T-cell (primary cell): ENCODE measurements at regions not wholly inside any gene's neighbourhood (a gene's known extent, or its start where the extent isn't known, plus 50 kb on each side); places are given as distances from the start of the nearest gene placed in this dataset.

ENCODE experiments used
- ATAC-seq, 4 experiments: fragments of 200-7000 bp in 3 of 4; fragments of 150-1000 bp in 1 of 4; cut with Tn5 transposase; replicated peaks in 1 of 4; 1 replicate in 3 of 4; 2 replicates in 1 of 4; pipeline ENCODE4 v1.10.0; 2021; ENCODE audit warnings: moderate library complexity in 3 of 4, mild to moderate bottlenecking in 2 of 4, moderate number of reproducible peaks in 1 of 4
- CTCF ChIA-PET, 2 donors: fragments of 300-600 bp; sonication (Branson Sonifier 250); formaldehyde crosslinking; loops; one replicate each; lab custom pipeline; 2022; ENCODE audit warnings: antibody characterized with exemption in 2 of 2; lab: Charles Lee
- POLR2A ChIA-PET, 2 donors: fragments of 300-600 bp; sonication (Branson Sonifier 250); formaldehyde crosslinking; loops; one replicate each; lab custom pipeline; 2022; ENCODE audit warnings: antibody characterized with exemption in 2 of 2; lab: Charles Lee
- DNase-seq, 35 experiments: peaks; one replicate each; pipeline versions ENCODE4 v3.0.0 to v3.0.0-alpha.2; 2013 to 2023
- H3K27ac ChIP-seq: one replicate; pipeline ENCODE4 v1.5.1; 2013; ENCODE audit warnings: low read length
- H3K27me3 ChIP-seq, 2 experiments: replicated peaks in 1 of 2; 1 replicate in 1 of 2; 2 replicates in 1 of 2; pipeline versions ENCODE4 v1.6.1 to v1.7.0; 2013; ENCODE audit warnings: low read length in 1 of 2, mixed read lengths in 1 of 2; ENCODE audit not compliant: control insufficient read depth in 2 of 2, insufficient read depth in 2 of 2; ENCODE audit errors: extremely low read depth in 1 of 2
- H3K36me3 ChIP-seq, 2 donors: 1 replicate in 1 of 2; 2 replicates in 1 of 2; pipeline versions ENCODE4 v1.6.1 to v1.7.0; 2013; ENCODE audit warnings: low read length in 1 of 2; ENCODE audit not compliant: control insufficient read depth in 2 of 2, insufficient read depth in 1 of 2; ENCODE audit errors: extremely low read depth in 1 of 2
- H3K4me1 ChIP-seq, 2 experiments: 1 replicate in 1 of 2; 2 replicates in 1 of 2; pipeline versions ENCODE4 v1.6.1 to v1.7.0; 2013; ENCODE audit warnings: low read length in 2 of 2, mixed read lengths in 1 of 2; ENCODE audit not compliant: insufficient read depth in 2 of 2, control insufficient read depth in 1 of 2; ENCODE audit errors: extremely low read depth in 1 of 2
- H3K4me3 ChIP-seq, 2 donors: 1 replicate in 1 of 2; 2 replicates in 1 of 2; pipeline versions ENCODE4 v1.5.1 to v1.7.0; 2013; ENCODE audit warnings: mild to moderate bottlenecking in 2 of 2, low read length in 1 of 2, moderate library complexity in 1 of 2; ENCODE audit not compliant: control insufficient read depth in 1 of 2; ENCODE audit errors: extremely low read depth in 1 of 2
- H3K9me3 ChIP-seq: 2 replicates; pipeline ENCODE4 v1.7.0; 2013
- H3K27ac Mint-ChIP-seq, 2 donors: one replicate each; pipeline ENCODE4 v1.8.0; 2020 to 2021; ENCODE audit warnings: mild to moderate bottlenecking in 2 of 2, mixed read lengths in 2 of 2
- H3K27me3 Mint-ChIP-seq, 2 donors: one replicate each; pipeline ENCODE4 v1.8.0; 2021 to 2022; ENCODE audit warnings: mixed read lengths in 2 of 2
- H3K36me3 Mint-ChIP-seq: one replicate; pipeline ENCODE4 v1.8.0; 2021; ENCODE audit warnings: mixed read lengths
- H3K4me1 Mint-ChIP-seq, 3 donors: one replicate each; pipeline ENCODE4 v1.8.0; 2020 to 2022; ENCODE audit warnings: mixed read lengths in 3 of 3, mild to moderate bottlenecking in 1 of 3
- H3K4me3 Mint-ChIP-seq, 3 donors: one replicate each; pipeline ENCODE4 v1.8.0; 2020 to 2022; ENCODE audit warnings: mild to moderate bottlenecking in 3 of 3, mixed read lengths in 3 of 3, moderate library complexity in 3 of 3
- H3K9me3 Mint-ChIP-seq, 3 donors: one replicate each; pipeline ENCODE4 v1.8.0; 2020 to 2022; ENCODE audit warnings: mixed read lengths in 3 of 3
- WGBS: methylation state at CpG from one replicate; pipeline ENCODE4 v1.1.5; 2013; ENCODE audit warnings: missing lambda C conversion rate; ENCODE audit not compliant: insufficient coverage; 5-methylcytosine and 5-hydroxymethylcytosine counted together

DNA sequence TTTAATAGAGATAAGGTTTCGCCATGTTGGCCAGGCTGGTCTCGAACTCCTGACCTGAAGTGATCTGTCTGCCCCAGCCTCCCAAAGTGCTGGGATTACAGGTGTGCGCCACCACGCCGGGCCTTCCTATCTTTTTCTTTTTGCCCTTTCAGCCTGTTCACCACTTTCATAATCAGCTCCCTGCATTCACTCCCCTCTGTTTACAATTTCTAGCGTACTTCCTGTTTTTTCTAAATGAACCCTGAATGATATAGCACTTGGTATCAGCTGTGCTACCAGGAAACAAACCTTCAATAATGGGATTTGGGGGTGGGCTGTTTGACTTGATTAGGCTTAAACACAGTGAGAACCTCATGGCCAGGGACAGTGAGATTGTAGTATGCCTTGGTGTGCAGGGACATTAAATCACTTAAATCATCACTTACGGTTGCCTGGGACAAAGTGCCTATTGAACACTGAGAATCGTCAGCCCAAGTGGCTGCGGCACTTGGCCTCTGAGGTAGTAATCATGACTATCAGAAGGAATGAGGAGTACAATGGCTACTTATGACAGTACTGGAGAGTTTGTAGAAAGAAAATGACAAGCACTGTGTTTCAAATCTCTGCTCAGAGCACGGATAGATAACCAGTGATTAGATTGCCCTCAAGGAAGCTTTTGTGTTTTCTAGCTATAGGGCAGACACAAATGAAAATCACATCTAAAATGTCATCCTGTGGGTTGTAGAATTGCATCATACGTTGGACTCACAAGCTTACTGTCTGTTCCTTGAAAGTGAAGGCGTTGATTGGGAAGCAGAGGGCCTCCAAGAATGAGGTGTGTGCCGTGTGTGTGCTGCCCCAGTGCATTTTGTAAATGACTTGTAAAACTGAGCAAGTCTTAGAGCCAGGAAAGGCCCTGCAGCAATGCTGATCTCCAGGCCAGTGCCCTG, 661.8 kb downstream of the MATN1 start:
- Mint-ChIP-seq H3K4me1 (no peaks in the 10 kb centered on the region), H3K27ac (no peak overlapping the region), H3K36me3 (no peaks in the 10 kb centered on the region), H3K9me3 (no peaks in the 10 kb centered on the region), H3K4me3 (no peak overlapping the region), H3K27me3 (peaks cover 10% of the 10 kb centered on the region in 2 donors)
- ChIA-PET POLR2A (no interaction called here), CTCF (no interaction called here)
- H3K9me3 ChIP-seq, result no peaks in the 10 kb centered on the region
- 70% methylated on average over 7 of the region's 13 CpGs for WGBS
- H3K4me1 ChIP-seq, result no peaks in the 10 kb centered on the region
- no peak for DNase-seq
- no peak for ATAC-seq
- no peak overlapping the region for H3K4me3 ChIP-seq
- no peak overlapping the region for H3K27ac ChIP-seq
- H3K27me3 ChIP-seq, result peaks cover 0 to 15% of the 10 kb centered on the region in 2 experiments
- H3K36me3 ChIP-seq, result no peaks in the 10 kb centered on the region

DNA sequence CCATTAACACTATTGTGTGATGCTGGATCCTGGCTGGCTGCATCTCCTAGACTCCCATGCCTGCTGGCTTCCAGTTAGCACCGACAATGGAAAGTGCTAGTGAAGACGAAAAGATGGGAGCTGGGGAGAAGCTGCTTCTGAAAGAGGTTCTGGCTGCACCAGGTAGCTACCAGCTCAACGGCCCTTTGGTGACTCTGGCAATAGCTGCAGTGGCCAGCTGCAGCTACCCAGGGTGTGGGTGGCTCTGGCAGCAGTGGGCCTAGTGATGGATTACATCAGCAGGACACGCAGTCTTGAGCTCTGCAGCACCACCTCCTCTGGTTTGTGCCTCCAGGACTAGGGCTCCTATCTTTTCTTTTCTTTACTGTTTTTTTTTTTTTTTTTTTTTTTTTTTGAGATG, 662.6 kb downstream of the MATN1 start:
- H3K27me3 ChIP-seq, result peaks cover 0 to 13% of the 10 kb centered on the region in 2 experiments
- Mint-ChIP-seq H3K4me1 (no peaks in the 10 kb centered on the region), H3K27ac (no peak overlapping the region), H3K9me3 (no peaks in the 10 kb centered on the region), H3K36me3 (no peaks in the 10 kb centered on the region), H3K27me3 (peaks cover 10 to 11% of the 10 kb centered on the region in 2 donors), H3K4me3 (no peak overlapping the region)
- no peak overlapping the region for H3K27ac ChIP-seq
- H3K4me3 ChIP-seq, result no peak overlapping the region
- WGBS, result 72% methylated on average over 3 of the region's 4 CpGs
- no peak for ATAC-seq
- H3K36me3 ChIP-seq, result no peaks in the 10 kb centered on the region
- CTCF ChIA-PET, result no interaction called here
- POLR2A ChIA-PET, result no interaction called here
- H3K4me1 ChIP-seq, result no peaks in the 10 kb centered on the region
- DNase-seq, result no peak
- no peaks in the 10 kb centered on the region for H3K9me3 ChIP-seq

DNA sequence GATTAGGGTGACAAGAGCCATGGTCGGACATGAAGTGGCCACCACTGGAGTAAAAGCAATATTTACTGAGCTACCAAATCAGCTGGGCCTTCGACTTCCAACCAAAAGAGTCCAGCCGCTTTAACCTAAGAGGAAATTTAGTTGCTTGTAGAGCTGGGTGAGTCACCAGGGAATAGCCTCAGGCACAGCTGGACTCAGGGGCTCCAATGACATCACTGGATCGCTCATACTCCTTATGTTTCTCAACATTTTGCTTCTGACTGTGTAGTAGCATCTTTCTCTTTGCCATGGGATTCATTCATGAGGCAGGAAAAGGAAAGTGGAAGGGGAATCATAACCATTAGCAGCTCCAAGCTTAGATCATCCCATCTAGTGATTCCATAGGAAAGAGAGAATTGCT, 664.4 kb downstream of the MATN1 start:
- CTCF ChIA-PET, result no interaction called here
- no CpG with 5 or more reads among the region's 4 CpGs for WGBS
- Histone ChIP-seq H3K36me3 (no peaks in the 10 kb centered on the region), H3K4me3 (no peak overlapping the region), H3K4me1 (no peaks in the 10 kb centered on the region), H3K9me3 (no peaks in the 10 kb centered on the region), H3K27me3 (peaks cover 1 to 10% of the 10 kb centered on the region in 2 experiments), H3K27ac (no peak overlapping the region)
- H3K9me3 Mint-ChIP-seq, result no peaks in the 10 kb centered on the region
- H3K4me1 Mint-ChIP-seq, result no peaks in the 10 kb centered on the region
- no peak for ATAC-seq
- DNase-seq, result no peak
- H3K36me3 Mint-ChIP-seq, result no peaks in the 10 kb centered on the region
- H3K27me3 Mint-ChIP-seq, result peaks cover 11 to 14% of the 10 kb centered on the region in 2 donors
- H3K4me3 Mint-ChIP-seq, result no peak overlapping the region
- no peak overlapping the region for H3K27ac Mint-ChIP-seq
- POLR2A ChIA-PET, result no interaction called here

DNA sequence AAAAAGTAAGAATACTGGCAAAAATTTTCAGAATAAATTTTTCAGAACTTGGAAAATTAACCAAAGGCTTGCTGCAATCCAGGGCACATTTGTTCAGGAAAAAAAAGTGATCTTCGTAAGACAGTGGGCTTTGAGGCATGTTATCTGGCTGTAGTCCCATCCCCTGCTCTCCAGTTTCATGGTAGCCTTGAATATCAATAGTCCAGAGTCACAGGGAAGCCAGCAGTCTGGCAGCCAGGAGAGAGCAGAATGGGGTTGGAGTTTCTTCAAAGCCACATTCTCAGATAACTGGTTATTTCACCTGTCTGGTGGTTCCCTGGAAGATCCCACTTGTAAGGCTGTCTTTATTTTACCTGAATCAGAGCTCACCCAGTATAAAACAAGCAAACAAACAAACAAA, 669.3 kb downstream of the MATN1 start:
- Histone ChIP-seq H3K9me3 (no peaks in the 10 kb centered on the region), H3K27ac (no peak overlapping the region), H3K36me3 (no peaks in the 10 kb centered on the region), H3K4me3 (no peak overlapping the region), H3K4me1 (no peaks in the 10 kb centered on the region), H3K27me3 (peaks cover 2 to 21% of the 10 kb centered on the region in 2 experiments)
- DNase-seq (no peak), ATAC-seq (no peak)
- Mint-ChIP-seq H3K4me1 (no peaks in the 10 kb centered on the region), H3K4me3 (no peak overlapping the region), H3K36me3 (no peaks in the 10 kb centered on the region), H3K27ac (no peak overlapping the region), H3K27me3 (peaks cover 33 to 41% of the 10 kb centered on the region in 2 donors), H3K9me3 (no peaks in the 10 kb centered on the region)
- CTCF ChIA-PET, result interaction anchor here in 1 of 2 donors (0.6 kb wide), 1 partner anchor 215 kb away, joined by 9 read pairs; no protein-coding TSS in a partner anchor
- POLR2A ChIA-PET, result no interaction called here
- WGBS, result 45% methylated on average over 1 of the region's 1 CpG

DNA sequence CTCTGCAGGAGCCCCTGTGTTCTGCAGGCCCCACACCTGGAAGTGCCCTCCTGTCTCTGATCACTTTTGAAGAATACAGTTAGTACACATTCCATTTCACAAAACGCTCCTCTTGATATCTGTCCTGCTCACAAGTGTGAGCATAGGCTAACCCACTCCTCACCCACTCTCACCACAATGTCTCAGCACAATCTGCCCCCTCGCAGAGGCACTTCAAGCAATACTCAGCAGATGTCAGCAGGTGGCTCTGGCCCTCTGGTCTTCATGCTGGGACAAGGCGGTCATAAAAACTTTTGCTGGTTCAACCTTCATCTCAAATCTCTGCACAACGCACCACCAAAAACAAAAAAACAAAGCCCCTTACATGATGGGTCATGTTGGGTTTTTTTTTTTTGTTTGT, 671.2 kb downstream of the MATN1 start:
- no peaks in the 10 kb centered on the region for H3K9me3 Mint-ChIP-seq
- WGBS, result 57% methylated on average over 2 of the region's 4 CpGs
- ATAC-seq (no peak), DNase-seq (no peak)
- no peaks in the 10 kb centered on the region for H3K4me1 Mint-ChIP-seq
- Histone ChIP-seq H3K36me3 (no peaks in the 10 kb centered on the region), H3K4me3 (no peak overlapping the region), H3K27ac (no peak overlapping the region), H3K27me3 (peaks cover 2 to 25% of the 10 kb centered on the region in 2 experiments), H3K4me1 (no peaks in the 10 kb centered on the region), H3K9me3 (no peaks in the 10 kb centered on the region)
- H3K36me3 Mint-ChIP-seq, result no peaks in the 10 kb centered on the region
- CTCF ChIA-PET, result no interaction called here
- H3K4me3 Mint-ChIP-seq, result no peak overlapping the region
- peaks cover 35% of the 10 kb centered on the region in 2 donors for H3K27me3 Mint-ChIP-seq
- no peak overlapping the region for H3K27ac Mint-ChIP-seq
- POLR2A ChIA-PET, result no interaction called here

DNA sequence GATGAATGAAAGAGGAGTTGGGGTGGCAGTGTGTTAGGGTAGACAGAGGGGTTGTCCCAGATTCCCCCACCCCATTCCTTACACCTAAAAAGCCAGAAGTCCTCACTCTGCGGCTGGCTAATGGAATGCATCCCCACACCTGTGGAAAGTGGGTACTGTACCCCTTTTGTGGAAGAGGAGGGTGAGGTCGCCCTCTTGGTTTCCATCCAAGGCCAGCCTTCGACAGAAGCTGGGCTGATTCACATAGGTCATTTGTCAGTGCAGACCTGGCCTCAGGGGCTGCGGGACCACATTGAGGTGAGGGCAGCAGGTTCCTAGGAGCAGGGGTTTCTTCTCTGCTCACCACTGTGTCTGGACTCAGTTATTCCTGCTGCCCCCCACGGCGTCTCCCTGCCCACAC, 671.6 kb downstream of the MATN1 start:
- H3K27ac Mint-ChIP-seq, result no peak overlapping the region
- no peaks in the 10 kb centered on the region for H3K36me3 ChIP-seq
- peaks cover 2 to 25% of the 10 kb centered on the region in 2 experiments for H3K27me3 ChIP-seq
- no peak overlapping the region for H3K27ac ChIP-seq
- no peaks in the 10 kb centered on the region for H3K36me3 Mint-ChIP-seq
- H3K4me3 Mint-ChIP-seq, result no peak overlapping the region
- 70% methylated on average over 5 of the region's 6 CpGs for WGBS
- ChIA-PET POLR2A (no interaction called here), CTCF (no interaction called here)
- H3K4me3 ChIP-seq, result no peak overlapping the region
- no peak for DNase-seq
- no peaks in the 10 kb centered on the region for H3K4me1 ChIP-seq
- peaks cover 35 to 36% of the 10 kb centered on the region in 2 donors for H3K27me3 Mint-ChIP-seq
- H3K9me3 ChIP-seq, result no peaks in the 10 kb centered on the region
- no peaks in the 10 kb centered on the region for H3K4me1 Mint-ChIP-seq
- ATAC-seq, result no peak
- no peaks in the 10 kb centered on the region for H3K9me3 Mint-ChIP-seq
